ENCODE measurements at regions not wholly inside any gene's neighbourhood (a gene's known extent, or its start where the extent isn't known, plus 50 kb on each side); places are given as distances from the start of the nearest gene placed in this dataset.

GRCh38 chr22:49233507-49234100 is 594.1 kb downstream of the BRD1 start:
- DNase-seq (ENCODE audit: low spot score): no peak
- no peak for ATAC-seq (ENCODE audit: low FRiP score)
- TF ChIP-seq CTCF (IDR thresholded peaks at IDR 0.05): no peak

GRCh38 chr22:49232319-49233067 is 595.2 kb downstream of the BRD1 start:
- TF ChIP-seq CTCF (IDR thresholded peaks at IDR 0.05): no peak
- ATAC-seq (ENCODE audit: low FRiP score): no peak
- no peak for DNase-seq (ENCODE audit: low spot score)

- ATAC-seq (ENCODE audit: low FRiP score) (no peak), DNase-seq (ENCODE audit: low spot score) (no peak)
- no peak for TF ChIP-seq CTCF (IDR thresholded peaks at IDR 0.05)
Observed at GRCh38 chr22:49230194-49230577, 597.5 kb downstream of the BRD1 start.

GRCh38 chr22:49229483-49230193 is 598.0 kb downstream of the BRD1 start:
- DNase-seq (ENCODE audit: low spot score) (no peak), ATAC-seq (ENCODE audit: low FRiP score) (no peak)
- TF ChIP-seq CTCF (IDR thresholded peaks at IDR 0.05): no peak

GRCh38 chr22:49228431-49229037 is 599.1 kb downstream of the BRD1 start:
- peak; percentile 19 for ATAC-seq (ENCODE audit: low FRiP score)
- no peak for TF ChIP-seq CTCF (IDR thresholded peaks at IDR 0.05)
- DNase-seq (ENCODE audit: low spot score): no peak

GRCh38 chr22:49227670-49228069 is 600.0 kb downstream of the BRD1 start:
- no peak for TF ChIP-seq CTCF (IDR thresholded peaks at IDR 0.05)
- no peak for DNase-seq (ENCODE audit: low spot score)
- peak; percentile 41 for ATAC-seq (ENCODE audit: low FRiP score)

Measured in omental fat pad (tissue), 3 donors.